ENCODE measurements at regions not wholly inside any gene's neighbourhood (a gene's known extent, or its start where the extent isn't known, plus 50 kb on each side); places are given as distances from the start of the nearest gene placed in this dataset.
A peak's percentile ranks its signal among the peaks of the same experiment; 100 is the strongest.

- Histone ChIP-seq H3K4me1 (no peaks in the 10 kb centered on the region), H3K4me3 (no peak overlapping the region), H3K27ac (no peak overlapping the region), H3K27me3 (no peaks in the 10 kb centered on the region), H3K9me3 (no peaks in the 10 kb centered on the region), H3K36me3 (no peaks in the 10 kb centered on the region)
- TF ChIP-seq EP300 (IDR thresholded peaks at IDR 0.05) (no peak), POLR2A (IDR thresholded peaks at IDR 0.05) (no peak)
- TF ChIP-seq, protein P1, sequence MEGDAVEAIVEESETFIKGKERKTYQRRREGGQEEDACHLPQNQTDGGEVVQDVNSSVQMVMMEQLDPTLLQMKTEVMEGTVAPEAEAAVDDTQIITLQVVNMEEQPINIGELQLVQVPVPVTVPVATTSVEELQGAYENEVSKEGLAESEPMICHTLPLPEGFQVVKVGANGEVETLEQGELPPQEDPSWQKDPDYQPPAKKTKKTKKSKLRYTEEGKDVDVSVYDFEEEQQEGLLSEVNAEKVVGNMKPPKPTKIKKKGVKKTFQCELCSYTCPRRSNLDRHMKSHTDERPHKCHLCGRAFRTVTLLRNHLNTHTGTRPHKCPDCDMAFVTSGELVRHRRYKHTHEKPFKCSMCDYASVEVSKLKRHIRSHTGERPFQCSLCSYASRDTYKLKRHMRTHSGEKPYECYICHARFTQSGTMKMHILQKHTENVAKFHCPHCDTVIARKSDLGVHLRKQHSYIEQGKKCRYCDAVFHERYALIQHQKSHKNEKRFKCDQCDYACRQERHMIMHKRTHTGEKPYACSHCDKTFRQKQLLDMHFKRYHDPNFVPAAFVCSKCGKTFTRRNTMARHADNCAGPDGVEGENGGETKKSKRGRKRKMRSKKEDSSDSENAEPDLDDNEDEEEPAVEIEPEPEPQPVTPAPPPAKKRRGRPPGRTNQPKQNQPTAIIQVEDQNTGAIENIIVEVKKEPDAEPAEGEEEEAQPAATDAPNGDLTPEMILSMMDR (IDR thresholded peaks at IDR 0.05): no peak
- DNase-seq (ENCODE audit: low spot score in 2 of 2): no peak
- 93% methylated on average over 3 of the region's 3 CpGs for WGBS
Measured at GRCh38 chr2:60377825-60378224, 175.6 kb downstream of the BCL11A start.

- Histone ChIP-seq H3K27me3 (no peaks in the 10 kb centered on the region), H3K9me3 (no peaks in the 10 kb centered on the region), H3K4me1 (peaks cover 7% of the 10 kb centered on the region), H3K36me3 (no peaks in the 10 kb centered on the region), H3K27ac (no peak overlapping the region), H3K4me3 (no peak overlapping the region)
- TF ChIP-seq, protein P1 (IDR thresholded peaks at IDR 0.05): no peak
- no peak for TF ChIP-seq POLR2A (IDR thresholded peaks at IDR 0.05)
- TF ChIP-seq EP300 (IDR thresholded peaks at IDR 0.05): no peak
- TF ChIP-seq POLR2AphosphoS5 (IDR thresholded peaks at IDR 0.05): no peak
- 95% methylated on average over 3 of the region's 3 CpGs for WGBS
- DNase-seq (ENCODE audit: low spot score in 2 of 2): no peak
Measured at GRCh38 chr2:60376252-60376651, 177.2 kb downstream of the BCL11A start.

DNA sequence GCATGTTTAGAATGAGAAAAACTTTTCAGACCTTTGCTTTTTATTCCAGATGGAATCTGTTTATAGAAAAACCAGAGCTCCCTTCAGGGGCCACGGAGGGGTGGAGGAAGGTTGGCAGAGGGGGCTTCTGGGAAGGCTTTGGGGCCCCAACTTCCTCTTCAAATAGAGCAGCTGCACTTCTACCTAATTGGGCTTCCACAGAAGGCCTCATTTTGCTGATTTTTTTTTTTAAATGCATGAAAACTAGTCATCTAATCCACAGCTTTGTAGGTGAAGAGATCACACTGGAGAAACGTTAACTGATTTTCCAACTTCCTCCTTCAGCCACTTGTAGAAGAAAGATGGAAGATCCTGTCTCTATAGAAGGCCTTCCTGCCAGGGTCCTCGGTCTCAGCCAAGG is 181.8 kb downstream of the BCL11A start:
- WGBS: 52% methylated on average over 3 of the region's 3 CpGs
- H3K27ac ChIP-seq: peak overlapping the region; percentile 38
- no peaks in the 10 kb centered on the region for H3K36me3 ChIP-seq
- no peak for TF ChIP-seq POLR2AphosphoS5 (IDR thresholded peaks at IDR 0.05)
- H3K4me1 ChIP-seq: peaks cover 12% of the 10 kb centered on the region
- H3K9me3 ChIP-seq: no peaks in the 10 kb centered on the region
- H3K4me3 ChIP-seq: no peak overlapping the region
- no peak for DNase-seq (ENCODE audit: low spot score in 2 of 2)
- no peaks in the 10 kb centered on the region for H3K27me3 ChIP-seq

GRCh38 chr2:60371219-60371618 is 182.2 kb downstream of the BCL11A start:
- Histone ChIP-seq H3K4me3 (no peak overlapping the region), H3K36me3 (no peaks in the 10 kb centered on the region), H3K27me3 (no peaks in the 10 kb centered on the region), H3K4me1 (peaks cover 12% of the 10 kb centered on the region), H3K9me3 (no peaks in the 10 kb centered on the region), H3K27ac (peak overlapping the region; percentile 38)
- WGBS: 60% methylated on average over 9 of the region's 9 CpGs
- DNase-seq (ENCODE audit: low spot score in 2 of 2): no peak
- TF ChIP-seq EP300 (IDR thresholded peaks at IDR 0.05) (no peak), POLR2A (IDR thresholded peaks at IDR 0.05) (no peak), POLR2AphosphoS5 (IDR thresholded peaks at IDR 0.05) (no peak)
- TF ChIP-seq, protein P1 (IDR thresholded peaks at IDR 0.05): no peak

- TF ChIP-seq EP300 (IDR thresholded peaks at IDR 0.05) (no peak), POLR2AphosphoS5 (IDR thresholded peaks at IDR 0.05) (no peak), POLR2A (IDR thresholded peaks at IDR 0.05) (no peak)
- TF ChIP-seq, protein P1 (IDR thresholded peaks at IDR 0.05): no peak
- Histone ChIP-seq H3K4me3 (no peak overlapping the region), H3K27me3 (no peaks in the 10 kb centered on the region), H3K36me3 (no peaks in the 10 kb centered on the region), H3K4me1 (peaks cover 12% of the 10 kb centered on the region), H3K9me3 (no peaks in the 10 kb centered on the region), H3K27ac (peak overlapping the region; percentile 38)
- no peak for DNase-seq (ENCODE audit: low spot score in 2 of 2)
- WGBS: 48% methylated on average over 4 of the region's 4 CpGs
Measured at GRCh38 chr2:60370814-60371213, 182.6 kb downstream of the BCL11A start.

- H3K4me1 ChIP-seq: peaks cover 12% of the 10 kb centered on the region
- H3K36me3 ChIP-seq: no peaks in the 10 kb centered on the region
- H3K4me3 ChIP-seq: no peak overlapping the region
- no peak overlapping the region for H3K27ac ChIP-seq
- H3K27me3 ChIP-seq: no peaks in the 10 kb centered on the region
- no peak for DNase-seq (ENCODE audit: low spot score in 2 of 2)
- no peaks in the 10 kb centered on the region for H3K9me3 ChIP-seq
- TF ChIP-seq POLR2A (IDR thresholded peaks at IDR 0.05): no peak
- no peak for TF ChIP-seq POLR2AphosphoS5 (IDR thresholded peaks at IDR 0.05)
- 54% methylated on average over 2 of the region's 2 CpGs for WGBS
Measured at GRCh38 chr2:60368456-60368855, 185.0 kb downstream of the BCL11A start.
